ENCODE measurements at regions not wholly inside any gene's neighbourhood (a gene's known extent, or its start where the extent isn't known, plus 50 kb on each side); places are given as distances from the start of the nearest gene placed in this dataset.

DNA sequence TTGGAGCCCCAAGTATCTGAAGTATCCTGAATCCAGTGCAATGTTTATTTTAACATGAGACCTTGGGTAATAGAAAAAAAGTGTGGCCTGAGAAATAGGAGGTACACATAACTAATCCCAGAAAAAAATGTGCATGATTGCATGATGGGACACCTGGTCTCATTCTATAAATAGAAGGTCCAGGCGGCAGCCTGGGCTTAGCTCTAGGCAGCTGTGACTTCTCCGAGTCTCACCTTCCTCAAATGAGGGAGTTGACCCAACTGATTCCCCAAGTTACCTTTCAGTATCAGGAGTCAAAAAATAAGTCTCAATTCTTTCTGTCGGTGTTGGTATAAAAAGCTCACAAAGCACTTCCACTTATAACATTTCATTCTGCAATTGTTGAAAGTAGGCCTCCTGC is 65.9 kb upstream of the CCDC190 start:
- no peak overlapping the region for H4K91ac ChIP-seq (replicated peaks; ENCODE audit: insufficient read length, low read length)

More for the DNA sequence above, 65.9 kb upstream of the CCDC190 start:
- H3K56ac ChIP-seq (replicated peaks; ENCODE audit: insufficient read length, low read depth, low read length): no peak overlapping the region
- no peaks in the 10 kb centered on the region for H3K9me3 ChIP-seq (ENCODE audit: insufficient read depth in 2 of 2, low read depth in 1 of 2, low read length in 1 of 2)
- H2BK20ac ChIP-seq (ENCODE audit: low read length): no peak overlapping the region
- no peak overlapping the region for H3K27ac ChIP-seq (ENCODE audit: low read depth, low read length)
- no peak overlapping the region for H2BK12ac ChIP-seq (ENCODE audit: low read depth, low read length)
- DNase-seq (ENCODE audit: low read depth in 1 of 2, low spot score in 2 of 2) (no peak), FAIRE-seq (no peak)
- no peak overlapping the region for H2BK5ac ChIP-seq (ENCODE audit: low read depth, low read length)
- H2BK15ac ChIP-seq (ENCODE audit: low read length): no peak overlapping the region
- no peak overlapping the region for H4K8ac ChIP-seq (ENCODE audit: extremely low read depth, insufficient read depth, low read length)
- no peak overlapping the region for H3K14ac ChIP-seq (ENCODE audit: insufficient read length)
- H3K79me1 ChIP-seq (ENCODE audit: low read depth, low read length): no peaks in the 10 kb centered on the region; the same call in 1 of the 2 replicates
- whole genome bisulfite sequencing, 2 experiments (ENCODE audit: extremely low coverage in 1 of 2, insufficient coverage in 1 of 2, insufficient read length in 1 of 2, insufficient replicate concordance in 2 of 2, low coverage in 1 of 2, low lambda C conversion rate in 2 of 2, missing lambda C conversion rate in 1 of 2): 89% methylated on average over 3 of the region's 3 CpGs; no CpG with 5 or more reads in 1 of the 2 experiments
- ChIA-PET CTCF (ENCODE audit: partially characterized antibody) (interaction anchor here (1.1 to 1.9 kb wide), 5 partner anchors 13 to 142 kb away, joined by 3 to 8 read pairs (median 4); partner anchors contain the start of gene RGS4), POLR2A (ENCODE audit: partially characterized antibody) (no interaction called here)
- TF ChIP-seq, protein P1, sequence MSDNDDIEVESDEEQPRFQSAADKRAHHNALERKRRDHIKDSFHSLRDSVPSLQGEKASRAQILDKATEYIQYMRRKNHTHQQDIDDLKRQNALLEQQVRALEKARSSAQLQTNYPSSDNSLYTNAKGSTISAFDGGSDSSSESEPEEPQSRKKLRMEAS (IDR thresholded peaks at IDR 0.05): no peak
- TF ChIP-seq CBX8 (IDR thresholded peaks at IDR 0.05; ENCODE audit: borderline replicate concordance, low read depth, low read length): no peak
- H3K4me3 ChIP-seq (ENCODE audit: extremely low read depth in 1 of 4, insufficient read depth in 2 of 4, low read depth in 3 of 4, low read length in 4 of 4): no peak overlapping the region
- H3K9ac ChIP-seq (replicated peaks in 1 of 4; ENCODE audit: extremely low read depth in 1 of 4, low read depth in 3 of 4, low read length in 3 of 4): no peak overlapping the region
- no peak overlapping the region for H3K23ac ChIP-seq (ENCODE audit: insufficient read length)
- no peak overlapping the region for H2AFZ ChIP-seq (ENCODE audit: low read length)
- no peak overlapping the region for H3K4ac ChIP-seq (replicated peaks; ENCODE audit: insufficient read length, low read depth, low read length)
- H3K23me2 ChIP-seq (ENCODE audit: low read depth, low read length): no peaks in the 10 kb centered on the region
- H2BK120ac ChIP-seq (replicated peaks; ENCODE audit: low read depth, low read length): no peak overlapping the region
- no peaks in the 10 kb centered on the region; a peak in 1 of 7 replicates for H3K4me1 ChIP-seq (replicated peaks in 1 of 4; ENCODE audit: control insufficient read depth in 3 of 4, insufficient read depth in 4 of 4, low read length in 3 of 4)
- H3K79me2 ChIP-seq (ENCODE audit: control insufficient read depth in 1 of 2, insufficient read depth in 2 of 2, low read length in 2 of 2): no peaks in the 10 kb centered on the region
- H2AK5ac ChIP-seq (ENCODE audit: low read depth, low read length): no peak overlapping the region
- no peaks in the 10 kb centered on the region for H4K20me1 ChIP-seq (replicated peaks in 1 of 2; ENCODE audit: control insufficient read depth in 1 of 2, insufficient read depth in 2 of 2, low read length in 2 of 2)
- no peak overlapping the region for H3K4me2 ChIP-seq (ENCODE audit: insufficient read depth in 1 of 2, low read depth in 2 of 2, low read length in 2 of 2)
- H3K27me3 ChIP-seq (replicated peaks in 1 of 4; ENCODE audit: control insufficient read depth in 3 of 4, extremely low read depth in 1 of 4, insufficient read depth in 3 of 4, low read length in 3 of 4): no peaks in the 10 kb centered on the region
- no peak overlapping the region for H3K18ac ChIP-seq (ENCODE audit: extremely low read depth, low read length)
- H3K36me3 ChIP-seq (ENCODE audit: control insufficient read depth in 2 of 4, insufficient read depth in 4 of 4, low read length in 3 of 4): no peaks in the 10 kb centered on the region
- no peak overlapping the region for H4K5ac ChIP-seq (ENCODE audit: insufficient read length, low read depth, low read length)
